ENCODE measurements at regions not wholly inside any gene's neighbourhood (a gene's known extent, or its start where the extent isn't known, plus 50 kb on each side); places are given as distances from the start of the nearest gene placed in this dataset.
"Not testable (repeated sequence)": the region's sequence is repeated elsewhere in the genome, so short reads cannot be mapped to it uniquely, and the experiment has no call there.

DNA sequence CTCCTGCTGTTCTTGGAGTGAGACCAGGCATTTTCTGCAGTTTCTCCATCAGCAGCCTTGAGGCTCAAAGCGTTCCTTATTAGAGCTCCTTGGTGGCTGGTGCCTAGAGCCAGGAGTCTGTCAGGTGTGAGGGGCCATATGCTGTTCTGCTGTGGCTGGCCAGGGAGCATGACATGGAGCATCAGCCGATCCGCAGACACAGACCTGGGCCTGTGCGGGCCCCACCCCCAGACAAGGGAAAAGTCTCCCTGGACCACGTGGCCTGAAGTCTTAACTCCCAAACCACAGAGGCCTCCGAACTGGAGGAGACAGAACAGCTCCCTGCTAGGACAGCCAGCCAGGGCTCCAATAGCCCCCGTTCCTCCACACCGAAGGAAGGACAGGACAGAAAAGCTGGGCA is 162.7 kb upstream of the CIBAR2 start:
- DNase-seq (ENCODE audit: missing footprints): peak; percentile 37
- no peak for ATAC-seq
- intact Hi-C loops (cut with DNase I): loop anchor here (5.0 kb wide), 1 partner anchor 442 kb away; no protein-coding TSS in a partner anchor

GRCh38 chr16:85275533-85276249 is 163.4 kb upstream of the CIBAR2 start:
- intact Hi-C loops (cut with DNase I): loop anchor here (5.0 kb wide), 1 partner anchor 442 kb away; no protein-coding TSS in a partner anchor
- ATAC-seq: peak; percentile 66
- DNase-seq (ENCODE audit: missing footprints): peak; percentile 89

GRCh38 chr16:85276258-85276657 is 164.0 kb upstream of the CIBAR2 start:
- peak; percentile 32 for DNase-seq (ENCODE audit: missing footprints)
- intact Hi-C loops (cut with DNase I): loop anchor here (5.0 kb wide), 1 partner anchor 441 kb away; no protein-coding TSS in a partner anchor
- ATAC-seq: no peak

DNA sequence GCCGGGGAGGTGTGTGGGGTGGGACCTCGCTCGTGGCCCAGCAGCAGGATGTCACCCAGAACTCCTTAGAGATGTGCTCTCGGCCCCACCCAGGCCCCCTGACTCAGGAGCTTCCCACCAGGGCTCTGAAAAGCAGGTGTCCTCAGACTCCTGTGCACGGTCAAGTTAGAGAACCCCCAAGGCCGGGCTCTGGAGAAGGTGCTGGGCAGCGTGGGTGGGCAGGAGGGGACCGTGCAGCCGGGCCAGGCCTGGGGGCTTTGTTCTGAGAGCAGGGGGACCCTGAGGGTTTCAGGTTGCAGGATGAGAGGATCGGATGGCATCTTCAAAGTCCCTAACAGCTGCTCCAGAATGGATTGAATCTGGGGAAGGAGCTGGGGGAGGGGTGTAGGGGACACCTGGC is 164.4 kb upstream of the CIBAR2 start:
- intact Hi-C loops (cut with DNase I): loop anchor here (5.0 kb wide), 1 partner anchor 441 kb away; no protein-coding TSS in a partner anchor
- no peak for ATAC-seq
- peak; percentile 65 for DNase-seq (ENCODE audit: missing footprints)

GRCh38 chr16:85278839-85279238 is 166.6 kb upstream of the CIBAR2 start:
- intact Hi-C loops (cut with DNase I): loop anchor here (5.0 kb wide), 1 partner anchor 438 kb away; no protein-coding TSS in a partner anchor

DNA sequence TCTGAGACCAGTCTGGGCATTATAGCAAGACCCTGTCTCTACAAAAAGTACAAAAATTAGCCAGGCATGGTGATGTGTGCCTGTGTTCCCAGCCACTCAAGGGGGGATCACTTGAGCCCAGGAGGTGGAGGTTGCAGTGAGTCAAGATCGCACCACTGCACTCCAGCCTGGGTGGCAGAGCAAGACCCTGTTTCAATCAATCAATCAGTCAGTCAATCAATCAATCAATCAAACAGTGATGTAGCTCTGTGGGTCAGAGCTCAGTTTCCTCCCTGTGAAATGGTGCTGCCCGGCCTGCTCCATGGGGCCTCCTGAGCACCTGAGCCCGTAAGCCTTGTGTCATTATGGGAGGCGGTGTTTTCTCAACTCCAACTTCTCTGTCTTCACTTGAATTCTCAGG is 167.1 kb upstream of the CIBAR2 start:
- ATAC-seq: no peak

More at GRCh38 chr16:85278839-85279238, 166.6 kb upstream of the CIBAR2 start:
- ATAC-seq: no peak
- DNase-seq (ENCODE audit: missing footprints): no peak

DNA sequence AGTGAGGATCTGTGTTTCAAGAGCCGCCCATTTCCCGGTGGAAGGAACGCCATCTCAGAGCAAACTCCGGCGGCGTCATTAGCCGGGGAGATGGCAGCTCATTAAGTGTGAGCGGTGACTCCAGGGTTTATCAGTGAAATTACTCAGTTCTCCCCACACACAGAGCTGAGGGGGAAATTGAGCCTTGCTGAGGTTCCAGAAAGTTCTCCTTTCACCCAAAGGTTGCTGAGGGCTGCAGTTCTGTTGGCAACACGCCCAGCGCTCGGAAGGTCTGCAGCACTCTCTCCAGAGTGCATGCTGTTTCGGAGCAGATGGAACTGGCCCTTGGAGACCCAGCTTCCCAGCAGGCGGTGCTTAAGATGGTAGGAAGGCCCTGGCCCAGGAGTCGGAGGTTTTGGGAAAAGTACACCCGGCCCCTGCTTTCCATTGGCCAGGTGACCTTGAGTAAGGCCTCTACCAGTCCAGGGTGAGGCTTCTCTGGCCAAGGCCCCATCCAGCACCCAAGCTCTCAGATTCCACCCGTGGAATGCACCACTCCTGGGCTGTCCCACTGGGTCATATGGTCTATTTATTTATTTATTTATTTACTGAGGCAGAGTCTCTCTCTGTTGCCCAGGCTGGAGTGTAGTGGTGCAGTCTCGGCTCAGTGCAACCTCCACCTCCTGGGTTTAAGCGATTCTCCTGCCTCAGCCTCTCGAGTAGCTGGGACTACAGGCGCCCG is 167.7 kb upstream of the CIBAR2 start:
- peak; percentile 23 for ATAC-seq
- intact Hi-C loops (cut with DNase I): loop anchor here (5.0 kb wide), 1 partner anchor 437 kb away; no protein-coding TSS in a partner anchor
- peak; percentile 83 for DNase-seq (ENCODE audit: missing footprints)

More for the DNA sequence above, 167.1 kb upstream of the CIBAR2 start:
- intact Hi-C loops (cut with DNase I): loop anchor here (5.0 kb wide), 1 partner anchor 438 kb away; no protein-coding TSS in a partner anchor
- DNase-seq (ENCODE audit: missing footprints): no peak

GRCh38 chr16:85281181-85281580 is 168.9 kb upstream of the CIBAR2 start:
- no peak for ATAC-seq
- intact Hi-C loops (cut with DNase I): no loop called here
- no peak for DNase-seq (ENCODE audit: missing footprints)

- DNase-seq (ENCODE audit: missing footprints) (peak; percentile 55), ATAC-seq (no peak)
- intact Hi-C loops (cut with DNase I): no loop called here
Observed at GRCh38 chr16:85282842-85283241, 170.6 kb upstream of the CIBAR2 start.

DNA sequence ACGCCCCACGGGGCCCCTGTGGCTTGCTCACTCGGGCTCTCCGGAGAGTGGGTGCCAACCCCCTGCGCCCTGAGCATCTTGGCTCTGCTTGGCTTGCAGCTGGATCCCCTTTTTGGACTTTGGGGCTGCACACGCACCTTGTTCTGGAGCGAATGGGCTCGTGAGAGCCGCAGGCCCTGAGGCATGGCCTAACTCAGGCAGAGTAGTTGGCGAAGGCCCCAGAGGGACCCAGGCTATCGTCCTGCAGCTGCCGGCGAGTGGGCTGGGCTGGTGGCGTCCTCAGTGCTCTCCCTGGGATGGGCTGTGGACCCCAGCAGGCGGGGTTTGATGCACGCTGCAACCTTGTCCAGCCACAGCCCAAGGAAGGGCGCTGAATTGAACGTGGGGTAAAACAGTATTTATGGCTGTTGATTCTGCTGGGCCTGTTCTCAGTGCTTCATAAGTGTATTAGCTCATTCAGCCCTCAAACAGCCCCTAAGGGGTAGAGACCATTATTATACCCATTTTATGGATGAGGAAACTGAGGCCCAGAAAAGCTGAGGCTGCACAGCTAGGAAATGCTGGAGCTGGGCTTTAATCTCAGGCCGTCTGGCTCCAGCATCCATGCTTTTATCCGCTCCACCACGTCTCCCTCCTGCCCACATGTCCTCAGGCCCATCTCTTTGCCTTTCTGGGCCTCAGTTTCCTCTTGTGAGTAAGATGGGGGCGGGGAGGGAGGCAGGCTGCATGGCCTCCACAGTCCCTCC is 171.2 kb upstream of the CIBAR2 start:
- intact Hi-C loops (cut with DNase I): no loop called here
- DNase-seq (ENCODE audit: missing footprints): no peak
- no peak for ATAC-seq

- intact Hi-C loops (cut with DNase I): no loop called here
- ATAC-seq: no peak
- DNase-seq (ENCODE audit: missing footprints): no peak
Observed at GRCh38 chr16:85284141-85284817, 172.0 kb upstream of the CIBAR2 start.

GRCh38 chr16:85285681-85286065 is 173.4 kb upstream of the CIBAR2 start:
- ATAC-seq (no peak), DNase-seq (ENCODE audit: missing footprints) (no peak)
- intact Hi-C loops (cut with DNase I): no loop called here

DNA sequence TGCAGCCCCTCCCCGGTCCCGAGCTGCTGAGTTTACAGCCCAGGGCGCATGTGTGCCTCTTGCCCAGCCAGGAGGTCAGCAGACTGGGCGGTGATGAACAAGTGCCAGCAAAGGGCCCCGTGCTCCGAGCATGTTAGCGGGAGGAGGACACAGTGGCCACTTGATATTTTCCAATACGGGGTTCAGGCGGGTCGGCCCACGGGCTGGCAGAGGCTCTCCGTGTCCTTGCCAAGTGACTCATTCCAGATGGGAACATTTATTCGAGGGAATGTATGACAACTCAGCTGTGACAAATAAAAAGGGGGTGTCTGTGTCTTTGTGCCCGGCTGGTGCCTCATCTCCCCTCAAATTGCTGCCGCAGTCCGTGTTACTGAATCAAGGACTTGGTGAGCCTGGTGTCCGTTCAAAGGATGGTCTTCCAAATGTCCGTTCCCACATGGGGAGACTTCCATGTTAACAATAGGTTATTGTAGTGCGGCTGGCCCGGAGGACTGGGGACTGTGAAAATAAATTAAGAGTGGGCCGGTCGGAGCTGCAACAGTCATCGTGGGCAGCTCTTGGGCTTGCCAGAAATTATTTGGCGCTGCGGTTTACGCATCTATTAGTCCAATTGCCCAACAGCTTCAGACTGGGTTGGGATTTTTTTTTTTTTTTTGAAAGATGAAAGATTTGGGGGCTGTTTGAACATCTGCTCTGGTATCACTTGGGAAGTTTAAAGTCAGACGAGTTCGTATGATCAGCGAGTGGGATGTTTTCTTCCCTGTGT is 174.0 kb upstream of the CIBAR2 start:
- ATAC-seq: peak; percentile 65
- intact Hi-C loops (cut with DNase I): no loop called here
- peak; percentile 82 for DNase-seq (ENCODE audit: missing footprints)

- intact Hi-C loops (cut with DNase I): no loop called here
- ATAC-seq (peak; percentile 55), DNase-seq (ENCODE audit: missing footprints) (peak; percentile 83)
Observed at GRCh38 chr16:85286951-85287814, 174.9 kb upstream of the CIBAR2 start.

DNA sequence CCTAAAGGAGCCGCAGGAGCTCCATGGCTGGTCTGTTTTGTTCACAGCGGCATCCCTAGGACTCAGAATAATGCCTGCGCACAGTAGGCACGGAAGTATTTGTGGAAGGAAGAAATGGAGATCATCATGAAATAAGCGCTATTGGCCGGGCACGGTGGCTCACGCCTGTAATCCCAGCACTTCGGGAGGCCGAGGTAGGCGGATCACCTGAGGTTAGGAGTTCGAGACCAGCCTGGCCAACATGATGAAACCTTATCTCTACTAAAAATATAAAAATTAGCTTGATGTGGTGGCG is 175.5 kb upstream of the CIBAR2 start:
- ATAC-seq; DNase-seq (ENCODE audit: missing footprints); intact Hi-C loops (cut with DNase I): not testable (repeated sequence)

GRCh38 chr16:85288341-85288868 is 176.1 kb upstream of the CIBAR2 start:
- ATAC-seq (no peak), DNase-seq (ENCODE audit: missing footprints) (no peak)
- intact Hi-C loops (cut with DNase I): no loop called here

Measured in Right ventricle myocardium inferior (tissue), 1 donor.